ENCODE measurements at regions not wholly inside any gene's neighbourhood (a gene's known extent, or its start where the extent isn't known, plus 50 kb on each side); places are given as distances from the start of the nearest gene placed in this dataset.

- Histone ChIP-seq H3K4me3 (no peak overlapping the region), H3K27ac (no peak overlapping the region), H3K4me1 (no peaks in the 10 kb centered on the region), H3K9me3 (no peaks in the 10 kb centered on the region), H3K27me3 (no peaks in the 10 kb centered on the region), H3K36me3 (no peaks in the 10 kb centered on the region)
- intact Hi-C loops (cut with DNase I) = no loop called here
- DNase-seq = no peak
- TF ChIP-seq CTCF (IDR thresholded peaks at IDR 0.05) = no peak
- no peak for ATAC-seq
Observed at GRCh38 chr17:69815406-69815805, 259.6 kb upstream of the KCNJ16 start.

GRCh38 chr17:69818467-69818866 lies 256.6 kb upstream of the KCNJ16 start:
- intact Hi-C loops (cut with DNase I) = no loop called here
- Histone ChIP-seq H3K4me3 (no peak overlapping the region), H3K4me1 (no peaks in the 10 kb centered on the region), H3K27ac (no peak overlapping the region), H3K9me3 (peaks cover 0 to 15% of the 10 kb centered on the region in 2 donors), H3K36me3 (no peaks in the 10 kb centered on the region), H3K27me3 (no peaks in the 10 kb centered on the region)
- DNase-seq (peak in 1 of 4 donors; percentile 1), ATAC-seq (no peak)
- TF ChIP-seq CTCF (IDR thresholded peaks at IDR 0.05) = no peak

- Histone ChIP-seq H3K27me3 (no peaks in the 10 kb centered on the region), H3K36me3 (no peaks in the 10 kb centered on the region), H3K9me3 (peaks cover 0 to 15% of the 10 kb centered on the region in 2 donors), H3K4me1 (no peaks in the 10 kb centered on the region), H3K4me3 (no peak overlapping the region), H3K27ac (no peak overlapping the region)
- DNase-seq = peak in 1 of 4 donors; percentile 12
- TF ChIP-seq CTCF (IDR thresholded peaks at IDR 0.05) = no peak
- intact Hi-C loops (cut with DNase I) = no loop called here
- no peak for ATAC-seq
Observed at GRCh38 chr17:69819316-69820087, 255.5 kb upstream of the KCNJ16 start.

GRCh38 chr17:69820876-69821473 lies 254.1 kb upstream of the KCNJ16 start:
- H3K27ac ChIP-seq = no peak overlapping the region
- H3K4me1 ChIP-seq = no peaks in the 10 kb centered on the region
- no peak for TF ChIP-seq CTCF (IDR thresholded peaks at IDR 0.05)
- H3K4me3 ChIP-seq = no peak overlapping the region
- peaks cover 0 to 15% of the 10 kb centered on the region in 2 donors for H3K9me3 ChIP-seq
- no peaks in the 10 kb centered on the region for H3K27me3 ChIP-seq
- no peaks in the 10 kb centered on the region for H3K36me3 ChIP-seq
- ATAC-seq (no peak), DNase-seq (peak in 1 of 4 donors; percentile 36)
- intact Hi-C loops (cut with DNase I) = no loop called here

- intact Hi-C loops (cut with DNase I) = no loop called here
- no peak for ATAC-seq
Observed at GRCh38 chr17:69822314-69822875, 252.6 kb upstream of the KCNJ16 start.

More at GRCh38 chr17:69822314-69822875, 252.6 kb upstream of the KCNJ16 start:
- Histone ChIP-seq H3K4me3 (no peak overlapping the region), H3K36me3 (no peaks in the 10 kb centered on the region), H3K4me1 (no peaks in the 10 kb centered on the region), H3K9me3 (peaks cover 0 to 17% of the 10 kb centered on the region in 2 donors), H3K27me3 (no peaks in the 10 kb centered on the region), H3K27ac (no peak overlapping the region)
- TF ChIP-seq CTCF (IDR thresholded peaks at IDR 0.05) = no peak
- DNase-seq = peak in 1 of 4 donors; percentile 40
